Panc1 (cell line): ENCODE measurements at regions not wholly inside any gene's neighbourhood (a gene's known extent, or its start where the extent isn't known, plus 50 kb on each side); places are given as distances from the start of the nearest gene placed in this dataset.

Source experiments
- ATAC-seq: fragments of 200-7000 bp; cut with Tn5 transposase; 2 replicates; pipeline ENCODE4 v1.9.1; 2020; ENCODE audit warnings: mild to moderate bottlenecking, moderate library complexity
- BruUV-seq: library from RNA; stranded (reverse); fragments of 400-500 nt; replicated peaks from 2 replicates; lab custom pipeline; 2021; lab: Mats Ljungman, UMichigan
- CTCF ChIA-PET: fragments of 300-600 bp; sonication (Branson Sonifier 250); formaldehyde crosslinking; loops from one replicate; lab custom pipeline; 2022; ENCODE audit warnings: antibody characterized with exemption; lab: Charles Lee
- POLR2A ChIA-PET: fragments of 300-600 bp; sonication (Branson Sonifier 250); formaldehyde crosslinking; loops from one replicate; lab custom pipeline; 2022; ENCODE audit warnings: antibody characterized with exemption; lab: Charles Lee
- DNase-seq: peaks from one replicate; pipeline ENCODE4 v3.0.0-alpha.2; 2010; ENCODE audit warnings: low read depth, low spot score
- H3K27ac ChIP-seq: 2 replicates; pipeline ENCODE4 v1.5.1; 2011; ENCODE audit warnings: mild to moderate bottlenecking, low read length, inconsistent platforms
- H3K27me3 ChIP-seq: fragments of 200-500 bp; sonication (Bioruptor generic); 2 replicates; pipeline ENCODE4 v1.6.0; 2014; ENCODE audit warnings: low read length, inconsistent platforms; ENCODE audit not compliant: control insufficient read depth, insufficient read depth
- H3K36me3 ChIP-seq: fragments of 200-500 bp; sonication (Bioruptor generic); 2 replicates; pipeline ENCODE4 v1.5.1; 2014; ENCODE audit warnings: inconsistent platforms, mild to moderate bottlenecking, low read length, moderate library complexity; ENCODE audit not compliant: control insufficient read depth, insufficient read depth
- H3K4me1 ChIP-seq: 2 replicates; pipeline ENCODE4 v1.5.1; 2011; ENCODE audit warnings: inconsistent platforms, mild to moderate bottlenecking, low read length, moderate library complexity; ENCODE audit not compliant: control insufficient read depth, insufficient read depth
- H3K4me3 ChIP-seq, 2 experiments: 2 replicates each; pipeline ENCODE4 v1.5.1; 2011 to 2012; ENCODE audit warnings: low read depth in 2 of 2, low read length in 2 of 2, mild to moderate bottlenecking in 2 of 2, inconsistent platforms in 1 of 2, moderate library complexity in 1 of 2
- H3K9me3 ChIP-seq: fragments of 200-500 bp; sonication (Bioruptor generic); 2 replicates; pipeline ENCODE4 v1.5.1; 2014; ENCODE audit warnings: low read depth, mild to moderate bottlenecking, inconsistent platforms, low read length, moderate library complexity; ENCODE audit not compliant: control insufficient read depth, insufficient read depth
- CTCF ChIP-seq: fragments of 450-650 bp; IDR thresholded peaks from 2 replicates; pipeline ENCODE4 v1.5.1; 2017; ENCODE audit warnings: mild to moderate bottlenecking
- POLR2AphosphoS5 ChIP-seq: IDR thresholded peaks from 2 replicates; pipeline ENCODE4 v1.6.1; 2012; ENCODE audit warnings: mild to moderate bottlenecking, low read depth, low read length, moderate library complexity
- REST ChIP-seq, 2 experiments: IDR thresholded peaks; 2 replicates each; pipeline ENCODE4 v1.6.1; 2011 to 2012; ENCODE audit warnings: low read depth in 2 of 2, control low read depth in 1 of 2, low read length in 1 of 2, mild to moderate bottlenecking in 1 of 2, moderate library complexity in 1 of 2; ENCODE audit not compliant: insufficient read depth in 1 of 2
- SIN3A ChIP-seq: IDR thresholded peaks from 2 replicates; pipeline ENCODE4 v1.6.1; 2012; ENCODE audit warnings: low read depth, mild to moderate bottlenecking, low read length, moderate library complexity, borderline replicate concordance; ENCODE audit not compliant: insufficient read depth
- TCF7L2 ChIP-seq: IDR thresholded peaks from 2 replicates; pipeline ENCODE4 v1.6.1; 2011; ENCODE audit warnings: mild to moderate bottlenecking, low read depth, low read length, inconsistent platforms
- in situ Hi-C: cut with HindIII; loops from 2 replicates; pipeline ENCODE4 v1.10.0; 2016; ENCODE audit warnings: low sequenced_read_pairs, low pct_unique_long_range_greater_than_20kb
- intact Hi-C: fragments of 100-400 bp; cut with micrococcal nuclease; formaldehyde crosslinking; loops from one replicate; pipeline ENCODE4 v1.10.0; 2022; ENCODE audit not compliant: unreplicated experiment

DNA sequence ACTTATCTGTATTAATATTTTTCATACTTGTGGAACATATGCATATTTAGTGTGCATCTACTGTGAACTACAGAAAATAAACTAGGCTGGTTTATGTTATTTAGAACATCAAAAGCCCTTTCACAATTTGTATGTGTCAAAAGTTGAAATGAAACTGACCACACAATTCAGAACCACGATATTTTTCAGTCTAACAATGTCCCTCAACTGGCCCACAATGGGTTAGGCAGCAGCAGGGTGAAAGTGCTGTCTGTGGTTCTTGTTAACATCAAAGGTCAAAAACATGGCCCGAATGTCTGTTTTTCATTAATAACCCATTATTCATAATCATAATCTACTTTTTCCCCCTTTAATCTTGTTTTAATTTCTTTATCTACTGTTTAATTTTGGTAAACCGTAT lies 559.9 kb upstream of the ATP2B1 start:
- ATAC-seq = no peak
- ChIA-PET CTCF (no interaction called here), POLR2A (no interaction called here)
- intact Hi-C loops = no loop called here
- no peaks in the 10 kb centered on the region for H3K36me3 ChIP-seq
- H3K4me3 ChIP-seq = no peak overlapping the region
- no TSS peak for BruUV-seq
- H3K27me3 ChIP-seq = no peaks in the 10 kb centered on the region
- DNase-seq = no peak
- peaks cover 5% of the 10 kb centered on the region; the same call in 1 of the 2 replicates for H3K9me3 ChIP-seq
- H3K4me1 ChIP-seq = no peaks in the 10 kb centered on the region
- H3K27ac ChIP-seq = no peak overlapping the region
- in situ Hi-C loops = no loop called here
- no peak for TF ChIP-seq TCF7L2
- no peak for TF ChIP-seq CTCF
- no peak for TF ChIP-seq POLR2AphosphoS5
- no peak for TF ChIP-seq SIN3A
- no peak for TF ChIP-seq REST (IDR thresholded peaks at IDR 0.05; ENCODE audit: insufficient read depth in 1 of 2, low read depth in 2 of 2, low read length in 1 of 2)

GRCh38 chr12:90262251-90262650 lies 553.6 kb upstream of the ATP2B1 start:
- no peak for TF ChIP-seq POLR2AphosphoS5
- no peak for TF ChIP-seq REST (IDR thresholded peaks at IDR 0.05; ENCODE audit: insufficient read depth in 1 of 2, low read depth in 2 of 2, low read length in 1 of 2)
- TF ChIP-seq TCF7L2 = no peak
- TF ChIP-seq CTCF = no peak
- no peak for TF ChIP-seq SIN3A
- no peaks in the 10 kb centered on the region for H3K27me3 ChIP-seq
- no peaks in the 10 kb centered on the region for H3K4me1 ChIP-seq
- no peak overlapping the region for H3K4me3 ChIP-seq
- no TSS peak for BruUV-seq
- DNase-seq (no peak), ATAC-seq (no peak)
- in situ Hi-C loops (no loop called here), intact Hi-C loops (no loop called here)
- H3K36me3 ChIP-seq = no peaks in the 10 kb centered on the region
- H3K9me3 ChIP-seq = peaks cover 5% of the 10 kb centered on the region; the same call in 1 of the 2 replicates
- no peak overlapping the region for H3K27ac ChIP-seq
- CTCF ChIA-PET = no interaction called here
- POLR2A ChIA-PET = no interaction called here
